ENCODE measurements at regions not wholly inside any gene's neighbourhood (a gene's known extent, or its start where the extent isn't known, plus 50 kb on each side); places are given as distances from the start of the nearest gene placed in this dataset.
A peak's percentile ranks its signal among the peaks of the same experiment; 100 is the strongest.

DNA sequence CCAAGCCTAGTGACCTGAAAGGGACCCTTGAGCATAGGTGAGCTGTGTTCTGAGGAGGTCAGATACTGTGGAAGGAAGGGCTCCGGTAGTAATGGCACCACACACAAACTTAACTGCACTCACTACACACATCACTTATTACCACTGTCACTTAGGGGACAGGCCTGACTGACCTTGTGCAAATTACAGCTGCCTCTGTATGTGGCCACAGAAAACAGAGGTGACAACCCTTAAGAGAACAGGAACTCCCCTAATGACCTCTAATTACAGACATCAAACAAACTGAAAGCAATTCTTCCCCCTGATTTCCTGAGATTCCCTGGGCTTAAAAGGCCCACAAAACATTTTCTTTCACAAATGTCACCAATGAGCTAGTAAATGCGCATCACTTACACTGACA is 360.6 kb downstream of the RND3 start:
- Histone ChIP-seq H3K9ac (ENCODE audit: insufficient read depth, low read length) (no peak overlapping the region), H3K36me3 (ENCODE audit: control insufficient read depth, insufficient read depth, low read length) (no peaks in the 10 kb centered on the region), H3K4me2 (ENCODE audit: extremely low read depth, insufficient read depth, low read length) (no peak overlapping the region), H3K4me3 (replicated peaks in 1 of 4; ENCODE audit: control extremely low read depth in 1 of 4, insufficient read depth in 1 of 4, low read depth in 3 of 4, low read length in 4 of 4) (no peak overlapping the region), H3K27ac (ENCODE audit: insufficient read depth, low read length) (no peak overlapping the region), H3K79me2 (ENCODE audit: control insufficient read depth, insufficient read depth, low read length) (no peaks in the 10 kb centered on the region), H3K9me3 (ENCODE audit: control insufficient read depth, insufficient read depth, low read depth, low read length) (no peaks in the 10 kb centered on the region), H3K27me3 (ENCODE audit: control insufficient read depth, insufficient read depth, low read length) (no peaks in the 10 kb centered on the region), H4K20me1 (ENCODE audit: control insufficient read depth, extremely low read depth, insufficient read depth, low read length) (no peaks in the 10 kb centered on the region), H3K4me1 (ENCODE audit: control insufficient read depth, extremely low read depth, insufficient read depth, low read length) (peaks cover 6% of the 10 kb centered on the region), H2AFZ (ENCODE audit: low read length) (no peak overlapping the region)
- DNase-seq (ENCODE audit: low read depth in 2 of 2): no peak
- TF ChIP-seq EZH2 (IDR thresholded peaks at IDR 0.05; ENCODE audit: low read length, missing control alignments): no peak
- TF ChIP-seq, protein P1, sequence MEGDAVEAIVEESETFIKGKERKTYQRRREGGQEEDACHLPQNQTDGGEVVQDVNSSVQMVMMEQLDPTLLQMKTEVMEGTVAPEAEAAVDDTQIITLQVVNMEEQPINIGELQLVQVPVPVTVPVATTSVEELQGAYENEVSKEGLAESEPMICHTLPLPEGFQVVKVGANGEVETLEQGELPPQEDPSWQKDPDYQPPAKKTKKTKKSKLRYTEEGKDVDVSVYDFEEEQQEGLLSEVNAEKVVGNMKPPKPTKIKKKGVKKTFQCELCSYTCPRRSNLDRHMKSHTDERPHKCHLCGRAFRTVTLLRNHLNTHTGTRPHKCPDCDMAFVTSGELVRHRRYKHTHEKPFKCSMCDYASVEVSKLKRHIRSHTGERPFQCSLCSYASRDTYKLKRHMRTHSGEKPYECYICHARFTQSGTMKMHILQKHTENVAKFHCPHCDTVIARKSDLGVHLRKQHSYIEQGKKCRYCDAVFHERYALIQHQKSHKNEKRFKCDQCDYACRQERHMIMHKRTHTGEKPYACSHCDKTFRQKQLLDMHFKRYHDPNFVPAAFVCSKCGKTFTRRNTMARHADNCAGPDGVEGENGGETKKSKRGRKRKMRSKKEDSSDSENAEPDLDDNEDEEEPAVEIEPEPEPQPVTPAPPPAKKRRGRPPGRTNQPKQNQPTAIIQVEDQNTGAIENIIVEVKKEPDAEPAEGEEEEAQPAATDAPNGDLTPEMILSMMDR (conservative IDR thresholded peaks at IDR 0.05 in 1 of 2, IDR thresholded peaks at IDR 0.05 in 1 of 2; ENCODE audit: low read depth in 1 of 2, low read length in 2 of 2): no peak

DNA sequence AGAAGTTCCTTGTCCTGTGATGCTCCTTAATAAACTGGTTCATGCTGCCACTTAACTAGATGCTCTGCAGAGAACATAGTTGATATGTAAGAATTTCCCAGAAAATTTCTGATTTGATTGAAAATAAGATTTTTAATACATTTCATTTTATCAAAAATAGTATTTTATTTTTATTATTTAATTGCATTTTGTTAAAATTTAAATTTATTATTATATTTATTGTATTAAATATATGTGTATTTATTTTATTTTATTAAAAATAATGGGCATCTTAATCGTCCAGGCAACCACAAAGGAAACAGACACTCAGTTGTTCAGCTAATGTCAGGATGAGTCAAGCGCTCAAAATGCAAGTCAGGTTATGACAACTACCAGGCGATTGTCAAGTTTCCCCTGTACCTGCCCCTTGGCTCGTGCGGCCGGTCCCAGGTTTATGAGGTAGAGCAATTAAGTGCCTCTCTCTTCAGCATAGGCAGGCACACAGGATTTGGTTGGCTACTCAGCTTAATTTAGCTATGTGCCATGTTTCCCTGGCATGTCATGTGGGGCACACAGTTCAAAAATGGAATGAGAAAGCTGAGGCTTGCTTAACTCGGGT is 361.2 kb downstream of the RND3 start:
- DNase-seq (ENCODE audit: low read depth in 2 of 2): peak in 1 of 2 donors; percentile 46
- H2AFZ ChIP-seq (ENCODE audit: low read length): no peak overlapping the region
- no peak overlapping the region for H3K4me2 ChIP-seq (ENCODE audit: extremely low read depth, insufficient read depth, low read length)
- H3K4me3 ChIP-seq (replicated peaks in 1 of 4; ENCODE audit: control extremely low read depth in 1 of 4, insufficient read depth in 1 of 4, low read depth in 3 of 4, low read length in 4 of 4): no peak overlapping the region
- H3K36me3 ChIP-seq (ENCODE audit: control insufficient read depth, insufficient read depth, low read length): no peaks in the 10 kb centered on the region
- H3K27me3 ChIP-seq (ENCODE audit: control insufficient read depth, insufficient read depth, low read length): no peaks in the 10 kb centered on the region
- no peak overlapping the region for H3K27ac ChIP-seq (ENCODE audit: insufficient read depth, low read length)
- peaks cover 6% of the 10 kb centered on the region for H3K4me1 ChIP-seq (ENCODE audit: control insufficient read depth, extremely low read depth, insufficient read depth, low read length)
- H4K20me1 ChIP-seq (ENCODE audit: control insufficient read depth, extremely low read depth, insufficient read depth, low read length): no peaks in the 10 kb centered on the region
- no peak for TF ChIP-seq EZH2 (IDR thresholded peaks at IDR 0.05; ENCODE audit: low read length, missing control alignments)
- TF ChIP-seq, protein P1 (conservative IDR thresholded peaks at IDR 0.05 in 1 of 2, IDR thresholded peaks at IDR 0.05 in 1 of 2; ENCODE audit: low read depth in 1 of 2, low read length in 2 of 2): no peak
- no peaks in the 10 kb centered on the region for H3K79me2 ChIP-seq (ENCODE audit: control insufficient read depth, insufficient read depth, low read length)
- no peak overlapping the region for H3K9ac ChIP-seq (ENCODE audit: insufficient read depth, low read length)
- no peaks in the 10 kb centered on the region for H3K9me3 ChIP-seq (ENCODE audit: control insufficient read depth, insufficient read depth, low read depth, low read length)

DNA sequence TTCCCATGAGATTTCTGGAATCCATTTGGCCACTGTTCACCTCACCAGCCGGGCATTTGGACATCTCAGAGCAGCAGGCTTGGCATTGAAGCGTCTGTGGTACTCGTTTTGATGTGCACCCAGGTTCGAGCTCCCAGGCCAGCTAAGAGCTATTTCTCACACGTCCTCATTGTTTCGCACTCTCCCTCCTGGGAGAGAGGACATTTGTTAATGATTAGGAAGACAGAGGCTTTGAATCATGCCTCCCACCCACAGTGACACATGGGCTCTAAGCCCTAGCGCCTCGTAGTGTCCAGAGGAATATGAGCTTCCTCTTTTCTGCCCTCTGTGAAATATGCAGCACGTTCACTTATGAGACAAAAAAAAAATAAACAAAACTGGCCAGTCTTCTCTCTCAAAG is 361.8 kb downstream of the RND3 start:
- no peak overlapping the region for H3K9ac ChIP-seq (ENCODE audit: insufficient read depth, low read length)
- TF ChIP-seq, protein P1 (conservative IDR thresholded peaks at IDR 0.05 in 1 of 2, IDR thresholded peaks at IDR 0.05 in 1 of 2; ENCODE audit: low read depth in 1 of 2, low read length in 2 of 2): peak in 1 of 2 donors; percentile 24
- TF ChIP-seq EZH2 (IDR thresholded peaks at IDR 0.05; ENCODE audit: low read length, missing control alignments): no peak
- H3K4me2 ChIP-seq (ENCODE audit: extremely low read depth, insufficient read depth, low read length): peak overlapping the region; percentile 8
- no peaks in the 10 kb centered on the region for H3K36me3 ChIP-seq (ENCODE audit: control insufficient read depth, insufficient read depth, low read length)
- no peaks in the 10 kb centered on the region for H3K9me3 ChIP-seq (ENCODE audit: control insufficient read depth, insufficient read depth, low read depth, low read length)
- no peaks in the 10 kb centered on the region for H3K79me2 ChIP-seq (ENCODE audit: control insufficient read depth, insufficient read depth, low read length)
- H3K27ac ChIP-seq (ENCODE audit: insufficient read depth, low read length): no peak overlapping the region
- no peak overlapping the region for H3K4me3 ChIP-seq (replicated peaks in 1 of 4; ENCODE audit: control extremely low read depth in 1 of 4, insufficient read depth in 1 of 4, low read depth in 3 of 4, low read length in 4 of 4)
- peak; percentile 46 to 90 for DNase-seq (ENCODE audit: low read depth in 2 of 2)
- peaks cover 6% of the 10 kb centered on the region for H3K4me1 ChIP-seq (ENCODE audit: control insufficient read depth, extremely low read depth, insufficient read depth, low read length)
- H3K27me3 ChIP-seq (ENCODE audit: control insufficient read depth, insufficient read depth, low read length): no peaks in the 10 kb centered on the region
- H2AFZ ChIP-seq (ENCODE audit: low read length): no peak overlapping the region
- no peaks in the 10 kb centered on the region for H4K20me1 ChIP-seq (ENCODE audit: control insufficient read depth, extremely low read depth, insufficient read depth, low read length)

Measured in fibroblast of lung (primary cell).